Activated CD8-positive, alpha-beta memory T cell treated with anti-CD3 and anti-CD28 coated beads, Interleukin-2, amount 50 U/mL, for 1 hour (primary cell): ENCODE measurements at regions not wholly inside any gene's neighbourhood (a gene's known extent, or its start where the extent isn't known, plus 50 kb on each side); places are given as distances from the start of the nearest gene placed in this dataset.

Experiments used
- DNase-seq: peaks from one replicate; pipeline ENCODE4 v3.0.0-alpha.2; 2020; ENCODE audit errors: extremely low read depth

DNA sequence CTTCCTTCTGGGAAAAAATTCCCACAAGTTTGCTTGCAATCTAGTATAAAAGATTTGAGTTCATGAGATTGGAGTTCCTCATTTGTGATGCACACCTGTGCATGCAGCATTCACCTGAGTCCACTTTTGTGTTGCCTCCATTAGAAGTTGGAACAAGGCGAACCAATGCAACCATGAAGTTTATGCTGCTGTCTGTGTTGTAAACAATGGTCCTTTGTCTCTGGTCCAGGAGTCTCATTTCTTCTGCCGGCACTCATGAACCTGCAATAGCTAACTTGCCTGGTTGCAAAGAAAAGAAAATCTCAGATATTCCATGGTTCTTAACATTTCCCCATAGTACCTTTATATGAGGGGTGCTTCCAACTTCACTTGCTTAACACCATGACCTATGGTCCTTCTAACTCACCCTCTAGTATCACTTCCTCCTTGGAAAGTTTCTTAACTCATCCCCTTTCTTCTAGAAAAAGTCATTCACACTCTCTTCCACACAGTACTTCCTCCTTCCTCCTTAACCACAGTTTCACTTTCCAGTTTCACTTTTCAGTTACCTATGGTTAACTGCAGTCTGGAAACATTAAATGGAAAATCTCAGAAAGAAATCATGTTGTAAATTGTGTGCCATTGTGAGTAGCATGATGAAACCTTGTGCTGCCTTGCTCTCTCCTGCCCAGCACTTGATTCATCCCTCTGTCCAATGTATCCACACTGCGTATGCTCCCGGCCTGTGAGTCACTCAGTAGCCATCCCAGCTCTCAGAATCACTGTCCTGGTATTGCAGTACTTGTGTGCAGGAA lies 128.8 kb upstream of the TRIB2 start:
- DNase-seq: no peak

DNA sequence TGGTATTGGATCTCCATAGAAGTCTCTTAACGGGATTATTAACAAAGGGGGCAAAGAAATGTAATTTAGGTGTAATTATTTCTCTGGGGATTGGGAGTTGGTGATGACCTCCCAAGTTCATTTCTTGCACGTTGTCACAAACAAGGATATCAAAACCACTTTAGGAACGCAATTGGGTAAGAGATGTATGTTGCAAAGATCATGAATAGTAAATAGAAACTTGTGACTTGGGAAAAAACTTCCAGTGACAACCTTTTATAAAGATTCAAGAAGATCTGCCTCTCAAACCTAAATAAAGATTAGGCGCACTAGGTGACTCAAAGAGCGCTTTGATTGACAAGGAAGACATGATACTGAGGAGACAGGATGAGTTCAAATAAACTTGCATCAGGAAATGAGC lies 127.8 kb upstream of the TRIB2 start:
- no peak for DNase-seq

DNA sequence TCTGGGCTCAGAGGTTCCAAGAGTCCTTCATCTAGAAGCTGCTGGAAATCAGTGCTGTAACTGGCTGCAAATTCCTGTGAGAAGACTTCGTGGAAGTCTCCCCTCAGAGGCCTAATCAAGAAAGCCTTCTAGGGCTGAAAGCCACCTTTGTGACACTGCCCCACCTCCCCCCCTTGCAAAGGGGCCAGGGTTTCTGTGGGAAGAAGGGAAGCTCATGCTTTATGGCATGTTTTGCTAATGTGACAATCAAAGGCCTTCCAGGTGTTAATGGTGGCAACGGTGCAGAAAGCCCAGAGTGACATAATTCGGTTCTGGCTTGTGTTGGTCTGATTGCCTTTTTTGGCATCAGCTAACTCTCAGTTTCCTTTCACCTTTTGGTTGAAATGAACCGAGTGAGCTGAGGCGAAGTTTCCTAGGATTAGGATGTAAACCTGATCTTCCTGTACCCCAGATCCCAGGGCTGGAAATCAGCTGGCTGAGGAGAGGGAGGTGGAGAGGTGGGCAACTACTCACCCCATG lies 126.9 kb upstream of the TRIB2 start:
- DNase-seq: no peak

DNA sequence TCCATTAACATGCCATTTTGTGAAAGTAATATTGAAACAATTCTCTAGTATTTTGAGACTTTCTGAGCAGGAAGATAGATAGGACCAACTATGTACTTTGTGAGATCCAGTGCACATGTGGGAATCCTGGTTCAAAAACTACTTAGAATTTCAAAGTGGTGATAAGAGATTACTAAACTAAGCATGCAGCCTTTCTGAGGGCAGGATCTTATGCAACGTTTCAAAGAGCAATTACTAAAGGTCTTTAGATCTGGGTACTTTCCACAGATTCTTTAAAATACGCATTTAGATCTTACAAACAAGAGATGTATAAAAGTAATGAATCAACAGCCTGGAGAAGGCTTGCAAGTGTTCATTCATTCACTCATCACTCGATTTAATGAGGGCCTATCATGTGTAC lies 124.4 kb upstream of the TRIB2 start:
- DNase-seq: no peak

DNA sequence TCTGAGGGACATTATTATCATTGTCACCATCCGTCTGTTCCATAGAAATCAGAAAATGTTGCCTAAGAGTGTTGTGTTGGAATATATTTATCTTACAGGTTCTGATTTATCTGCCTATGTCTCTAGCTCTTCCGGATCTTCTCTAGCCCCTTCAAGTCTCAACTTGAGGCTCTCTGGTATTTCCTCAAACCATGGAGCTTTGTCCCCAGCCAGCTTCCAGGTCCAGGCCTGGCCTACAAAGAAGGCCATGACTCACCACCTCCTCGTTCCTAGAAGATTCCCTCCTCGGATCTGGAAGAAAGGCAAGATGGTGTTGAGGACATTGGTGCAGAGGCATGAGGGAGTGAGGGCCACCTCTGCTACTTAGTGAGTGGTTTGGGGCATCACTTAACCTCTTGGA lies 122.1 kb upstream of the TRIB2 start:
- DNase-seq: no peak

DNA sequence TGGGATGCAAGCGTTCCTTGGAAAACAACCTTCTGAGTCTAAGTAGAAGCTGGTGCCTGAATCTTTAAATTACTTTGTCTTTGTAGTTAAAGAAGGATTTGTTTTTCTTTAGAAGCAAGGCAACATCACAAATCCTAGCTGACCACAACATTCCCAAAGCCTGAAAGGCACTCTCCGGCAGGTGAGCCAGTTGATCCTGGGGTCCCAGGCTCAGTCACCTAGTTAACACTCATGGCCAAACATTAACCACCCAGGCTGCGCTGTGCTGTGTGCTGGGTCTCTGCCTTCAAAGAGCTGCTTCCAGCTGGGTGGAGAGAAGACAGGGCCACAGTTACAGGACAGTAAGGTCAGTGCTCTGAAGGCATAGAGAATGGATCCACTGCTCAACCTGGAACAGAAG lies 120.0 kb upstream of the TRIB2 start:
- no peak for DNase-seq

DNA sequence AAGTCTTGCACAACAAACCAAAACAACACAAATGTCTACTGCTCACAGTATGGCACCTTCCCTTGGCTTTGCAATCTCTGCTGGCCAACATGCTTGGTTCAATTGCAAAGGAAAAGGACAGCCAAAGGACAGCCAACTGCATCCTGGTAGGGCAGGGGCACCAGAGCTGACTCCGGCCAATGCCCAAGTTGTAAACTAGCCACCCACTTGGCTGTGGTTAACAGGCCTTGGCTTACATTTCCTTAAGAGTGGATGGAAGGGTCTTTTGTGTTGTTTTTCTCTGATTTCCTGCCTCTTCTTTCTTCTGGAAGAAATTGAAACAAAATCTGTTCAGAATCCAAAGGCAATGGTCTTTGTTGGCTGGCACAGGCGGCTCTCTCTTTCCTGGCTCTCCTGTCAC lies 119.1 kb upstream of the TRIB2 start:
- no peak for DNase-seq

DNA sequence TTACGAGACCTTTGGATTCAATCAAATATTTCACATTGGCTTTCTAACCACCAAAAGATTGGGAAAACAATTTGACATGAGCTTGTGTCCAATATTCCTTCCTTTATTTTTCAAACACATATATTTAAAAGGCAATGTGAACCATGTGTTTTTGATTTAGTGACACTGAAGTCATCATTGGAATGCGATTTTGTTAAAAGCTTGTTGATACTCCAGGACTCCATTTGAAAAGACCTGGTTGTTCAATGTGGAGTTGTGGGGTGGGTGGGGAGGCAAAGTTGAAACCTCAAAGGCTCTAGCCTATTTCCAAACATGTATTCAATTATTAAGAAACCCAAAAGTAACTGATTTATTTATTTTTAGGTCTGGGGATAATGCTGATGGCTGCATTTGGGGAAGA lies 114.1 kb upstream of the TRIB2 start:
- DNase-seq: no peak

DNA sequence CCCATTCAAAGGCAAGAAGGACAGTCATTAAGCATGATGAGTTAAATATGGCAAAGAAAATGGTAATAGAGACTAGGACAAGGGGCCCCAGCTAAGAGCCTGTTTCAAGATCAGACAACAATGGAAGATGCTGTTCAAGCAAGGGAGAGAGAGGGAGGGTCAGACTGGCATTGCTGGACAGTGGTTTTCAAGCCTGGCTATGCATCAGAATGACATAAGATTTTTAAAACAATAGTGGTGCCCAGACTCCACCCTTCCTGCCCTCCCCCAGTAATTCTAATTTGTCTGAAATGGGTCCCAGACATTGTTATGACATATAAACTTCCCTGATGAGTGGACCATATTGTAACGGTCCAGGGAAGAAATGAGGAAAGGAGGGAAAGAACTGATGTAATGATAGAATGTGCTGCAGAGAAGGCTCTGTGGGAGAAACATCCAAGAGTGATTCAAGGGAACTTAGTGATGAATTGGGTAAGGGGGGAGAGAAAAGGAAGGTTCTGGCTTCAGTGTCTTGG lies 112.9 kb upstream of the TRIB2 start:
- DNase-seq: no peak

DNA sequence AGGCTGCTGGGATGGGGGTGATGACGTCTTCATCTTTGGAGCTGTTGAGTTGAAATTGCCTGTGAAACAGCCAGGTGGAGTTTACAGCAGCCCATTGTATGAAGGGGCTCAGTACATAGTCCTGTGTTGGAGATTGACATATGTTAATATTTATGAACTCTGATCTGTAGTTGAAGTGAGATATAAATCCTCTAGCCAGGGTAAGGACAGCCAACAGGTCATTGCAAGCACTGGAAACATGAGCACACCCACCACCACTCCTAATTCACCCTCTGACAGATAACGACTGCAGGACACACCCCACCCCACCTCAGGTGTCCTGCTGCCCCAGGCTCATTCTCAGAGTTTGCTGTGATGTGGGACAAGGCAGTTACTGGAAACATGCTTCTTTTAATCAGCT lies 112.4 kb upstream of the TRIB2 start:
- DNase-seq: no peak

DNA sequence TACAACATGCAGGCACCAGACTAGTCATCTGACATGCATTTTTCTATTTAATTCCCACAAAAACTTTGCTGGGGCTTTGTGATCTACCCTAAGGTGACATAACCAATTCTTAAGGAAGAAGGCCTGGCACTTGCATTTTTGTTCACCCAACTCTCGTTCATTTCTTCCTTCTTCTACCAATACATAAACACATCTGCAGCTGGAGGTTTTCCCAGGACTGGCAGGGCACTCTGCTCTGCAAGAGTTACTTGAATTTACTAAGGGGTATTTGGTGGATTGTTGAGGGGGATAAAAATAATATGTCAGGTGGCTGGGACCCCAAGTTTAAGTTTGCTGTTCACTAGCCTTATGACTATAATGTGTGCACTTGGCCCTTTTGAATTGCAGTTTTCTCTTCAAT lies 111.4 kb upstream of the TRIB2 start:
- no peak for DNase-seq

DNA sequence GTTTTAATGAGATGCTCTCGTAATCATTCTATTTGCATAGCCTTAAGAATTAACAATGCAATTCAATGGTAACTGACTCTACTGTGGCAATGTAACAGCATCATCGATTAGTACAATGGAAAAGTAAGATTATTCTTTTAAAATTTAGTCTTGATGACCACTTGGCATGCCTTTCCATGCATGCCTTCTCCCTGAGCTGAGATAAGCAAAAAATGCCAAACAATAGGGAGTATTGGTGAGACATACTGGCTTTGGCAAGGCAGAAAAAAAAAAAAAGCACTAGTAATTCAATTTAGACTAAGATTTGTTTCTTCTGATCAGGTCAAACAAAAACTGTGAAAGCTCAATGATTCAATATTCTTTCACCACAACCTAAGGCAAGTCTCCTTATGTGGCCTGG lies 110.8 kb upstream of the TRIB2 start:
- DNase-seq: no peak

DNA sequence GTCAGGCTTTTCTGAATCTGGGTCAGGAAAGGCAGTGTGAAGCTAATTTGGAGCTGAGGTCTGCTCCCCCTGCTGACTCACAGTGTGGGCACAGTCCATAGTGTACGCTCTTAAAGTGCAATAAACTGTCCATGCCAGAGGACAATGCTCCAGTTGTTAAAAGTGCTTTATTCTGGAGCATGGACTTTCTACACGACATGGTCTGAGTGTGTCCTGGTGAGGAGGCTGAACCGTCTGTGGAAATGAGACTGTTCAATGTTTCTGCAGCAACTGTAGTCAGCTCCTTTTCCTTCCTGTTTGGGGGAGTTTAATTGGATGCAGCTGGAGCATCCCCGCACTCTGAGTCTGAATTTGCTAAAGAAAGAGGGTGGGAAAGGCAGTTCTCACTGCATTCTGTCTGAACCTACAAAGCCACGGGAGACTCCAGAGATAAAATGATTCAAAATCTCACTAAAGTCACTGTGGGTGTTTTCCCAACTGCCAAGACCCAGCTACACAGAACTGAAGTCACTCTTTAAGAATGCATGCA lies 110.2 kb upstream of the TRIB2 start:
- no peak for DNase-seq

DNA sequence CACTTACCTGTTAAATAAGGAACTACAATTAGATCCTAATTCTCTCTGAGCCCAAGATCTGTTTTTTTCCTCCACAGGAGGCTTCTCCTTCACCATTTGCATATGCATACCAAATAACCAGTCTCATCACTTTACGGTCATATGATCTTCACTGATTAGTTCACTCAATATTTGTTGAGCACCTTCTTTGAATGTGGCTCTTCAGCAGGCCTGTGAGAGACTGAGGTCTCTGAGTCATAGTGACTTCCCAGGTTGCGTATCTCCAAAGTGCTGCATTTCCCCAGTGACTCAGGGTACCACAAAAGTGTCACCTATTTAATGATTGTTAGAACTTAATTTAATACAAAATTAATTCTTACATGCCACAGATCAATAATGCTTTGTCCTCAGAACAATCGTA lies 108.8 kb upstream of the TRIB2 start:
- DNase-seq: no peak

DNA sequence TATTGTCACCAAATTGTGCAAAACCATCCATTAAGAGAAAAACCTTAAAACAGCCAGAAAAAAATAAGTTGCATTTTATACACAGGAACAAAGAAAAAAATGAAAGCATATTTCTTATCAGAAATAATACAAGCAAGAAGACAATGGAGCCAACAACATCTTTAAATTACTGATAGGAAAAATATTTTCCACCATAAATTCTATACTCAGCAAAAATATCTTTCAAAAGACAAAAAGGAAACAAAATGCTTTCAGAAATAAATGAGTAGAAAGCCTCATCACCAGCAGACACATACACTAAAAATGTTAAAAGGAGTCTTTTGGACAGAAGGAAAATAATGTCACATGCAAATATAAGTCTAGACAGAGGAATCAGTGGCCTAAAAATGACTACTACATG lies 106.4 kb upstream of the TRIB2 start:
- DNase-seq: no peak

DNA sequence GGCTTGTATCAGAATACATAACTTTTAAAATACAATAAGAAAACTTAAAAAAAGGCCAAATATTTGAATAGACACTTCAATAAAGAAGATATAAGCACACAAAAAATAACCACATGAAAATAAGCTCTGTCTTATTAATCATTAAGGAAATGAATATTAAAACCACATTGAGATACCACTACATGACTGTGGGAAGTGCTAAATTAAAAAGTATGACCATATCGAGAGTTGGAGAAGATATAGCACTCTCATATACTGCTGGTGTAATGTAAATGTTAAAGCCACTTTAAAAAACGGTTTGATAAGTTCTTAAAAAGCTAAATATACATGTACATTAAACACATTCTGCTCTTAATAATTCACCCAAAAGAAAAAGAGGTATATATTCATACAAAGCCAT lies 104.6 kb upstream of the TRIB2 start:
- no peak for DNase-seq

DNA sequence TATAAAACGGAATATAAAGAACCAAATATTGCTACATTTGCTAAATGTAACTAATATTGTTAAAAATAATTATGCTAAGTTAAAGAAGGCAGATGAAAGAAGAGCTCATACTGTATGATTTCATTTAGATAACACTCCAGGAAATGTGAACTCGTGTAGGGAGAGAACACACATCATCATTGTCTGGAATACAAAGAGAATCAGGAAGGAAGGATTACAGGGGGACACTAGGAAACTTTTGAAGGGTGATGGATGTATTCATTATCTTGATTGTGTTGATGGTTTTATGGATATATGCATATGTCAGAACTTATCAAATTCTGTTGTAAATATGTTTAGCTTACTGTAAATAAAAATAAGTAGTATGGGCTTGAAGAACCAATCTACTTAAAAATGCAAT lies 104.1 kb upstream of the TRIB2 start:
- no peak for DNase-seq

DNA sequence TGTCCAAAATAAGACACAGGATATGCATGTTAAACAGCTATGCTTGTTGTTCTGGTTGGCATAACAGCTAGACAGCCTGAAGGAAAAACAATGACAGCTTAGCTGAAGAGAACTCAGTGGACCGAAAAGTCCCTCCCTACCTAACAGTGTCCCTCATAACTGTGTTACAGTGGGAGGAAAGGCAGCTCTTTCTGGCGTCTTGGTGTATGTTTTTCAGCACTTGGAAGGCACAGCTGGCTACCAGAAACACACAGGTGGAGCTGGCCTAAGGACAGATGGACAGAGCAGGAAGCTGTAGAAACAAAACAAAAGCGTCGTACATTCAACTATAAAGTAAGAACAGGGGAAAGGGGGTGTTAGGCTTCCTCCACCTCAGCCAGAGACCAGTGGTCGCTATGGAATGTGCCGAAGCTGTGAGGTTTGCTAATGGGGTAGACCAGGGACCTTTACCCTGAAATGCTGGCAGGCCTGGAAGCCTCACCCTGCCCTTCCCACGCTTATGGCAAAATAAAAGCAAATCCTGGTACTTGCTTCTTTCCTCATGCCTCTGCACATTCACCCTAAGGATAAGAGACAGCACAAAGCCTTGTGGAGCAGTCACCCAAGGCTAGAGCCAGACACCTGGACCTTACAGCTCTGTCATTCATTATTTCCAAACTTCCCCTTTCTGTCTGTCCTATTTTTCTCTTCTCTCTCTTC lies 103.5 kb upstream of the TRIB2 start:
- no peak for DNase-seq

DNA sequence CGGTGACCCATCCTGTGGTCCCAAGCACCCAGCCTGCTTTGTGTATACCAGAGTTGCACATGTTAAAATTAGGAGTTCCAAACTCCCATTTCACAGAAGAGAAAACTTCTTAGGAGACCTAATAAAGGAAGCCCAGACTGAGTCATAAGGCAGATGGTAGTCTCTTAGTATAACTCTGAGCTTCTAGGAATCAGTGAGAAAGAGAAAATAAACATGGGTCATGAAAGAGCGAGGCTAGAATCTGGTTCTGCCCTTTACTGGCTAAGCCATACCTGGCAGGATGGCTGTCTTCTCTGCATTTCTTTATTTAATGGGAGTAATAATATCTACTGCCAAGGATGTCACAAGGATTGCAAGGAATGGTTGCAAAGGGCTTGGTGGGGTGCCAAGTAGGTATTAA lies 101.2 kb upstream of the TRIB2 start:
- DNase-seq: no peak

DNA sequence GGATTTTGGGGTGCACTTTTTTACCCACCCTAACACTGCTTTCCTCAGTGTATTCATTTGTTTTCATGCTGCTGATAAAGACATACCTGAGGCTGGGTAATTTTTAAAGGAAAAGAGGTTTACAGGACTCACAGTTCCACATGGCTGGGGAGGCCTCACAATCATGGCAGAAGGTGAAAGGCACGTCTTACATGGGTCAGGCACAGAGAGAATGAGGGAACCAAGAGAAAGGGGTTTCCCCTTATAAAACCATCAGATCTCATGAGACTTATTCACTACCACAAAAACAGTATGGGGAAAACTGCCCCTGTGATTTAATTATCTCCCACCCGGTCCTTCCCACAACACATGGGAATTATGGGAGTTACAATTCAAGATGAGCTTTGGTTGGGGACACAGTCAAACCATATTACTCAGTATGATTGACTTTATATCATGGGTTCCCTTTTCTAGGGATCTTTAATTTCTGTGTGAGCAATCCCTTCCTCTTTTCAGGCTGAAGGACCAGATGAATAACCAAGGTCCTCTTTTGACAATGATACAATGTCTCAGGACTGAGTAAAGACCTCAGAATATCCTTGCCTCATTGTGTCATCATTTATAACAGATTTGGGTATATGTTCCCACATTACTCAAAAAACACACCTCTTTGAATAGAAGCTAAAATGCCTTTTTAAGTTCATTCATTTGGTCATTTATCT lies 100.1 kb upstream of the TRIB2 start:
- DNase-seq: no peak

DNA sequence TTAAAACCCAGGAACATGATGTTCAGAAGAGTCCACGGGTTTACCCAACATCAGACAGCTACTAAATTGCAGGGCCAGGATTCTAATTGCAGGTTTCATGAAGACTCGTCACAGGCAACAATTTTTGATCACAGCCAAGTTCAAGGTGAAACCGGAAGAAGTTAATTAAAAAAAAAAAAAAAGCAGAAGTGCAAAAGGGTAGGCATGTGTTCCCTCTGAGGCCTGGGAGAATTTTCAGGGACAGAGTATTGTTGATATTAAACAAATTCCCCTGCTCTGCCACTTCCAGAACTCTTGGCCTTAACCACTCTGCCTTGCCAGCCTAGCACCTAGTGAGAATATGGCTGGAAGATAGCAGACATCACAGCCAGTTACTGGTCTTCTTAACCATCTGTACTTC lies 99.4 kb upstream of the TRIB2 start:
- no peak for DNase-seq

DNA sequence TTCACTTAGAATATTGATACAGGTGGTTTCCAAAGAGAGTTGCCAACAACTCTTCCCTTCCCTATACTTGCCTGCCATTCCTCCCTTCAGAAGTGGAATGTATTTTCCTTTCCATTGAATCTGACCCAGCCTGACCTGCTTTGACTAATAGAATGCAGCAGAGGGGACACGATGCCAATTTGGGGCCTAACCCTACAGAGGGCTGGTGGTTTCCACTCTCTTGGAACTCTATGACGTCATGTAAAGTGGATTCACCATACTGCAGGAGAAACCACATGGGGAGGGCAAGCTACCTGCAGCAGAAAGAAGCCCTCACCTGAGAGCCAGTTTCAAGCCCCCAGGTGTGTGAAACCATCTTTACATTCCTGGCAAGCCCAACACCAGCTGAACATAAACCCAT lies 98.9 kb upstream of the TRIB2 start:
- DNase-seq: no peak
